ENCODE measurements at regions not wholly inside any gene's neighbourhood (a gene's known extent, or its start where the extent isn't known, plus 50 kb on each side); places are given as distances from the start of the nearest gene placed in this dataset.
"Not testable (repeated sequence)": the region's sequence is repeated elsewhere in the genome, so short reads cannot be mapped to it uniquely, and the experiment has no call there.

GRCh38 chr15:20785151-20785936, 80.8 kb downstream of the POTEB2 start:
- H3K27ac ChIP-seq (ENCODE audit: low read depth, low read length); H3K27ac Mint-ChIP-seq; H3K4me3 ChIP-seq (ENCODE audit: low read length); H3K9me3 Mint-ChIP-seq; H3K27me3 Mint-ChIP-seq; H3K4me1 Mint-ChIP-seq; H3K4me3 Mint-ChIP-seq; CTCF ChIA-PET; H3K36me3 Mint-ChIP-seq; DNase-seq; H3K36me3 ChIP-seq (ENCODE audit: control insufficient read depth in 2 of 3, insufficient read depth in 3 of 3, low read length in 3 of 3); H3K4me1 ChIP-seq (ENCODE audit: control insufficient read depth in 2 of 2, insufficient read depth in 2 of 2, low read length in 2 of 2); intact Hi-C loops (cut with micrococcal nuclease); ATAC-seq; POLR2A ChIA-PET; H3K27me3 ChIP-seq (ENCODE audit: control insufficient read depth in 2 of 2, insufficient read depth in 2 of 2, low read length in 2 of 2); H3K9me3 ChIP-seq (ENCODE audit: control insufficient read depth in 2 of 3, low read length in 3 of 3): not testable (repeated sequence)

DNA sequence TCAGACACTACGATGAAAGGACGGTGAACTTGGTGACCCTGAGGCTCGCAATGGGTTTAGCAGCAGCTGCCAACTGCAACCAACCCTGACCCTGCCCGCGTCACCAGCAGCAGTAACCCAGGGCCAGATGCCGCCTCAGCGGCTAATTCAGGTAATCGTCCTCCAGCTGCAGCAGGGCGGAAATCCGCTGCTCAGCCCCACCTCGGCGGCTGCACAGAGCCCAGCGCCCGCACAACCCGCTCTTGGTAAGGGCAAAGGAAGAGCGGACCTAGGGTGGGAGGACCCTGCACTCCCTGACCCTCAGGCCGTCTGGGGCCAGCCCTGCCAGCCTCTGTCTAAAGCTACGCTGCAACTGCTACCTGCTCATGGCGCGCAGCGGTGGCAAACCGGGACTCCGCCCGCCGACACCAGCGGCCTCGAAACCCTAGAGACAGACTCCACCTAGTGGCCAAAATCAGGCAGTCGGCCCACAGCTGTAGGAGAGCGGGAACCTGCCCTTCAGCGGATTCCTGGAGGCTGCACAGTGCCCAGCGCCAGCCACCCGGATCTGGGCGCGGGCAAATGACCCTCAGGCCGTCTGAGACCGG, 82.4 kb downstream of the POTEB2 start:
- intact Hi-C loops (cut with micrococcal nuclease); H3K27me3 ChIP-seq (ENCODE audit: control insufficient read depth in 2 of 2, insufficient read depth in 2 of 2, low read length in 2 of 2); H3K27me3 Mint-ChIP-seq; H3K4me1 ChIP-seq (ENCODE audit: control insufficient read depth in 2 of 2, insufficient read depth in 2 of 2, low read length in 2 of 2); ATAC-seq; H3K4me3 ChIP-seq (ENCODE audit: low read length); H3K27ac ChIP-seq (ENCODE audit: low read depth, low read length); H3K27ac Mint-ChIP-seq; CTCF ChIA-PET; H3K4me1 Mint-ChIP-seq; H3K9me3 ChIP-seq (ENCODE audit: control insufficient read depth in 2 of 3, low read length in 3 of 3); H3K36me3 ChIP-seq (ENCODE audit: control insufficient read depth in 2 of 3, insufficient read depth in 3 of 3, low read length in 3 of 3); H3K9me3 Mint-ChIP-seq; H3K36me3 Mint-ChIP-seq; POLR2A ChIA-PET: not testable (repeated sequence)
- peak in 4 of 9 donors; percentile 10 to 61 (median 32) for DNase-seq
- peak overlapping the region in 1 of 10 donors; percentile 35 for H3K4me3 Mint-ChIP-seq

DNA sequence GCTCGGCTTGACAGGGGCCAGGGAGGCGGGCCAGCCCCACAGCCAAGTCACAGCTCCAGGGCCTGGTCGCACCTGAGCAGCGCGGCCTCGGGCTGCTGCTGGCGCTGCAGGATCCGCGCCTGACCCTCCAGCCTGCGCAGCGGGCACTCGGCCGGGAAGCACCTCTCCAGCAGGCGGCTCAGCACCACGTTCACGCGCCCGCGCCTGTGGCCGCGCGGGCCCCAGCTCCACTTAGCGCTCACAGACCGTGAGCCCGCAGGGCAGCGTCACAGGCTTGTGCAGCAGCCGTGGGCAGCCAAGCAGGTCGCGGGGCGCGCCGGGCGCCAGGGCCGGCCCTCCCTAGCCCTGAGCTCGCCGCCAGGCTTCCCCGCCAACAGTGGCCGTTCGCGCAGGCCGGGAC, 90.7 kb downstream of the POTEB2 start:
- H3K36me3 ChIP-seq (ENCODE audit: control insufficient read depth in 2 of 3, insufficient read depth in 3 of 3, low read length in 3 of 3); H3K27ac Mint-ChIP-seq; H3K4me1 ChIP-seq (ENCODE audit: control insufficient read depth in 2 of 2, insufficient read depth in 2 of 2, low read length in 2 of 2); ATAC-seq; POLR2A ChIA-PET; CTCF ChIA-PET; intact Hi-C loops (cut with micrococcal nuclease); H3K27ac ChIP-seq (ENCODE audit: low read depth, low read length); H3K4me1 Mint-ChIP-seq; H3K27me3 Mint-ChIP-seq; H3K9me3 Mint-ChIP-seq; H3K4me3 ChIP-seq (ENCODE audit: low read length); DNase-seq; H3K9me3 ChIP-seq (ENCODE audit: control insufficient read depth in 2 of 3, low read length in 3 of 3); H3K27me3 ChIP-seq (ENCODE audit: control insufficient read depth in 2 of 2, insufficient read depth in 2 of 2, low read length in 2 of 2); H3K36me3 Mint-ChIP-seq; H3K4me3 Mint-ChIP-seq: not testable (repeated sequence)

DNA sequence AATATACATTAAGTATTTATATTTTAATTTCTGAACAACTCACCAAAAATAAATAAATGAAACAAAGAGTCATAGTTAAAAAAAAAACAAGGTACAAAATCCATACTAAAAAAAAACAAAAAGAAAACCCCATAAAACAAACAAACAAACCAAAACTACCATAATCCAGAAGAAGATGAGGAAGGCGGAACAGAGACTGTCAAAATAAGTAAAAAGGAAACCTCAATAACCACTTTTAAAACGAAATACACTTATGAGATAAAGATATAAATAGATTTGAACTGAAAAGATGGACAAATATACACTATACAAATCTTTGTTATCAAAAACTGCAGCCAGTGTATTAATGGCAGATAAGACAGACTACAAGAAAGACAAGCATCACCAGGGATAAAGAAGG, 98.2 kb downstream of the POTEB2 start:
- H3K4me1 Mint-ChIP-seq; H3K27ac ChIP-seq (ENCODE audit: low read depth, low read length); ATAC-seq; DNase-seq; POLR2A ChIA-PET; H3K27ac Mint-ChIP-seq; H3K4me3 Mint-ChIP-seq; H3K27me3 ChIP-seq (ENCODE audit: control insufficient read depth in 2 of 2, insufficient read depth in 2 of 2, low read length in 2 of 2); CTCF ChIA-PET; H3K27me3 Mint-ChIP-seq; H3K4me3 ChIP-seq (ENCODE audit: low read length); H3K36me3 Mint-ChIP-seq; H3K9me3 ChIP-seq (ENCODE audit: control insufficient read depth in 2 of 3, low read length in 3 of 3); intact Hi-C loops (cut with micrococcal nuclease); H3K9me3 Mint-ChIP-seq; H3K36me3 ChIP-seq (ENCODE audit: control insufficient read depth in 2 of 3, insufficient read depth in 3 of 3, low read length in 3 of 3); H3K4me1 ChIP-seq (ENCODE audit: control insufficient read depth in 2 of 2, insufficient read depth in 2 of 2, low read length in 2 of 2): not testable (repeated sequence)

- H3K4me1 Mint-ChIP-seq; H3K27me3 ChIP-seq (ENCODE audit: control insufficient read depth in 2 of 2, insufficient read depth in 2 of 2, low read length in 2 of 2); H3K9me3 Mint-ChIP-seq; H3K27ac ChIP-seq (ENCODE audit: low read depth, low read length); CTCF ChIA-PET; H3K36me3 ChIP-seq (ENCODE audit: control insufficient read depth in 2 of 3, insufficient read depth in 3 of 3, low read length in 3 of 3); POLR2A ChIA-PET; intact Hi-C loops (cut with micrococcal nuclease); H3K27me3 Mint-ChIP-seq; H3K4me3 ChIP-seq (ENCODE audit: low read length); DNase-seq; H3K4me1 ChIP-seq (ENCODE audit: control insufficient read depth in 2 of 2, insufficient read depth in 2 of 2, low read length in 2 of 2); H3K9me3 ChIP-seq (ENCODE audit: control insufficient read depth in 2 of 3, low read length in 3 of 3); ATAC-seq; H3K27ac Mint-ChIP-seq; H3K4me3 Mint-ChIP-seq; H3K36me3 Mint-ChIP-seq: not testable (repeated sequence)
These were observed 103.7 kb downstream of the POTEB2 start for GRCh38 chr15:20762422-20762821.

- H3K9me3 ChIP-seq (ENCODE audit: control insufficient read depth in 2 of 3, low read length in 3 of 3); H3K4me1 ChIP-seq (ENCODE audit: control insufficient read depth in 2 of 2, insufficient read depth in 2 of 2, low read length in 2 of 2); H3K36me3 ChIP-seq (ENCODE audit: control insufficient read depth in 2 of 3, insufficient read depth in 3 of 3, low read length in 3 of 3); DNase-seq; H3K36me3 Mint-ChIP-seq; H3K9me3 Mint-ChIP-seq; intact Hi-C loops (cut with micrococcal nuclease); H3K27me3 ChIP-seq (ENCODE audit: control insufficient read depth in 2 of 2, insufficient read depth in 2 of 2, low read length in 2 of 2); H3K27ac Mint-ChIP-seq; ATAC-seq; H3K4me3 ChIP-seq (ENCODE audit: low read length); H3K4me1 Mint-ChIP-seq; POLR2A ChIA-PET; CTCF ChIA-PET; H3K27ac ChIP-seq (ENCODE audit: low read depth, low read length); H3K27me3 Mint-ChIP-seq: not testable (repeated sequence)
- peak overlapping the region in 2 of 10 donors; percentile 29 to 60 for H3K4me3 Mint-ChIP-seq
These were observed 109.7 kb downstream of the POTEB2 start for GRCh38 chr15:20756440-20756839.

DNA sequence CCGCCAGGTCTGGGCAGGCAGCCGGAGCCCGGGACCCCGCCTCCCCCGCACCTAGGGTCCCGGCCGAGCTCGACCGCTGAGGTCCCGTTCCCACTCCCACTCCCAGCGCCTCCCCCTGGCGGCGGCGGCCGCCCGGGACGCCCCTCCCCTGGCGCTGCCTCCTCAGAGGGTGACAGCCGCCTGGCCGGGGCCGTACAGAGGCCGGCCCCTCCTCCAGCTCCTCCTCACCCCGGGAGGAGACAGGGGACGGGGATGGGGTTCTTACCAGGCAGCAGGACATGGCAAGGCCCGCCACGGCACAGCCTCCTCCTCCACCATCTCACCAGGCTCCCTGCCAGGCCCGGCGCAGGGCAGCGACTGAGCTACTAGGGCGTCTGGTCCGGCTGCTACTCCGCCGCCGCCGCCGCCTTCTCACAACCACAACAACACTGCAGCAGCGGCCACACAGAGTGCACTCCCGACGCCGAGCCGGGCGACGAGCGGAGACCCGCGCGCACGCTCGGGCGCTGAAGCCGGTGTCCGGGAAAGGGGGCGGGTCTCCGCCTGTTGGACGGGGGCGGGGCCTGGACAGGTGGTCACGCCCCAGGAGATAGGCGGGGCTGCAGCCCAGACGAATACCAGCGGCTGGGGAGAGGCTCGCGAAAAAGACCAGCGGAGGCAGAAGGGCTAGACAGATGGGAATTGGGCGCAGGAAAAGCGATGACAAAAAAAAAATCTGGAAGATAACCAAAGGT, 110.3 kb downstream of the POTEB2 start:
- DNase-seq, result peak in 2 of 9 donors; percentile 19 to 38
- H3K36me3 ChIP-seq (ENCODE audit: control insufficient read depth in 2 of 3, insufficient read depth in 3 of 3, low read length in 3 of 3); H3K27me3 Mint-ChIP-seq; H3K27ac Mint-ChIP-seq; intact Hi-C loops (cut with micrococcal nuclease); H3K4me1 Mint-ChIP-seq; H3K27me3 ChIP-seq (ENCODE audit: control insufficient read depth in 2 of 2, insufficient read depth in 2 of 2, low read length in 2 of 2); CTCF ChIA-PET; ATAC-seq; H3K4me1 ChIP-seq (ENCODE audit: control insufficient read depth in 2 of 2, insufficient read depth in 2 of 2, low read length in 2 of 2); POLR2A ChIA-PET; H3K4me3 ChIP-seq (ENCODE audit: low read length); H3K9me3 Mint-ChIP-seq; H3K27ac ChIP-seq (ENCODE audit: low read depth, low read length); H3K9me3 ChIP-seq (ENCODE audit: control insufficient read depth in 2 of 3, low read length in 3 of 3); H3K36me3 Mint-ChIP-seq: not testable (repeated sequence)
- peak overlapping the region in 2 of 10 donors; percentile 29 to 60 for H3K4me3 Mint-ChIP-seq
